B cell (primary cell): ENCODE measurements at regions not wholly inside any gene's neighbourhood (a gene's known extent, or its start where the extent isn't known, plus 50 kb on each side); places are given as distances from the start of the nearest gene placed in this dataset.

Experiments
- ATAC-seq: fragments of 200-7000 bp; cut with Tn5 transposase; one replicate; pipeline ENCODE4 v1.10.0; 2021; ENCODE audit warnings: low read depth, mild to moderate bottlenecking, moderate number of reproducible peaks, moderate library complexity
- CTCF ChIA-PET: fragments of 350-600 bp; sonication (Branson Sonifier 250); formaldehyde crosslinking; loops from one replicate; lab custom pipeline; 2021; ENCODE audit warnings: antibody characterized with exemption, inconsistent platforms; lab: Charles Lee
- POLR2A ChIA-PET: fragments of 350-600 bp; sonication (Branson Sonifier 250); formaldehyde crosslinking; loops from one replicate; lab custom pipeline; 2021; ENCODE audit warnings: antibody characterized with exemption; lab: Charles Lee
- DNase-seq: peaks from one replicate; pipeline ENCODE4 v3.0.0; 2013
- H2AFZ ChIP-seq: 2 replicates; pipeline ENCODE4 v1.6.1; 2012; ENCODE audit warnings: mild to moderate bottlenecking, low read depth, low read length; ENCODE audit not compliant: insufficient read depth, poor library complexity, severe bottlenecking
- H3K27ac ChIP-seq, 2 donors: 1 replicate in 1 of 2; 2 replicates in 1 of 2; pipeline ENCODE4 v1.5.1; 2012 to 2013; ENCODE audit warnings: low read length in 2 of 2, mild to moderate bottlenecking in 2 of 2, moderate library complexity in 1 of 2
- H3K27me3 ChIP-seq, 4 experiments: fragments of 200-600 bp in 1 of 4; sonication (generic) in 1 of 4; replicated peaks in 1 of 4; 1 replicate in 2 of 4; 2 replicates in 2 of 4; pipeline versions ENCODE4 v1.6.1 to v1.7.0; 2013 to 2016; ENCODE audit warnings: low read length in 3 of 4, mild to moderate bottlenecking in 2 of 4, mixed read lengths in 1 of 4, moderate library complexity in 1 of 4; ENCODE audit not compliant: insufficient read depth in 4 of 4, control insufficient read depth in 3 of 4; ENCODE audit errors: control extremely low read depth in 1 of 4
- H3K36me3 ChIP-seq, 2 experiments: replicated peaks in 1 of 2; 1 replicate in 1 of 2; 2 replicates in 1 of 2; pipeline versions ENCODE4 v1.6.1 to v1.7.1; 2013; ENCODE audit warnings: low read length in 1 of 2; ENCODE audit not compliant: insufficient read depth in 2 of 2, control insufficient read depth in 1 of 2; ENCODE audit errors: control extremely low read depth in 1 of 2, extremely low read depth in 1 of 2
- H3K4me1 ChIP-seq, 2 donors: fragments of 200-600 bp in 1 of 2; sonication (generic) in 1 of 2; 1 replicate in 1 of 2; 2 replicates in 1 of 2; pipeline versions ENCODE4 v1.5.1 to v1.6.1; 2013 to 2017; ENCODE audit warnings: low read length in 2 of 2; ENCODE audit not compliant: control insufficient read depth in 2 of 2, insufficient read depth in 2 of 2
- H3K4me2 ChIP-seq: replicated peaks from 2 replicates; pipeline ENCODE3; 2012; ENCODE audit warnings: mild to moderate bottlenecking, low read depth, low read length; ENCODE audit not compliant: poor library complexity, severe bottlenecking
- H3K4me3 ChIP-seq, 5 experiments: fragments of 200-600 bp in 1 of 5; sonication (generic) in 1 of 5; 1 replicate in 3 of 5; 2 replicates in 2 of 5; pipeline versions ENCODE4 v1.5.1 to v1.7.0; 2011 to 2016; ENCODE audit warnings: low read length in 4 of 5, mild to moderate bottlenecking in 4 of 5, low read depth in 2 of 5, control low read depth in 1 of 5, moderate library complexity in 1 of 5; ENCODE audit not compliant: insufficient read depth in 1 of 5; ENCODE audit errors: control extremely low read depth in 1 of 5, extremely low read depth in 1 of 5
- H3K79me2 ChIP-seq: fragments of 200-600 bp; sonication (generic); one replicate; pipeline ENCODE4 v1.6.0; 2016; ENCODE audit warnings: low read length; ENCODE audit not compliant: control insufficient read depth, insufficient read depth
- H3K9ac ChIP-seq: fragments of 200-600 bp; sonication (generic); 2 replicates; pipeline ENCODE4 v1.6.1; 2017; ENCODE audit warnings: mild to moderate bottlenecking, low read length, moderate library complexity
- H3K9me3 ChIP-seq, 3 donors: one replicate each; pipeline versions ENCODE4 v1.6.1 to v1.7.1; 2013; ENCODE audit warnings: low read length in 2 of 3; ENCODE audit not compliant: control insufficient read depth in 2 of 3, insufficient read depth in 1 of 3; ENCODE audit errors: control extremely low read depth in 1 of 3
- H4K20me1 ChIP-seq: 2 replicates; pipeline ENCODE4 v1.6.0; 2012; ENCODE audit warnings: mild to moderate bottlenecking, low read length; ENCODE audit not compliant: insufficient read depth, control insufficient read depth, poor library complexity, severe bottlenecking
- H3K27ac Mint-ChIP-seq: one replicate; pipeline ENCODE4 v1.8.0; 2021; ENCODE audit warnings: mixed read lengths
- H3K27me3 Mint-ChIP-seq: one replicate; pipeline ENCODE4 v1.8.0; 2021; ENCODE audit warnings: mixed read lengths
- H3K4me1 Mint-ChIP-seq: one replicate; pipeline ENCODE4 v1.8.0; 2021; ENCODE audit warnings: mixed read lengths
- H3K4me3 Mint-ChIP-seq: one replicate; pipeline ENCODE4 v1.8.0; 2021; ENCODE audit warnings: mixed read lengths
- H3K9me3 Mint-ChIP-seq: one replicate; pipeline ENCODE4 v1.8.0; 2022; ENCODE audit warnings: mixed read lengths; ENCODE audit not compliant: insufficient read depth
- CTCF ChIP-seq: fragments of 200-600 bp; IDR thresholded peaks from one replicate; pipeline ENCODE4 v1.8.0; 2022; ENCODE audit warnings: antibody characterized with exemption, mild to moderate bottlenecking
- EZH2 ChIP-seq: IDR thresholded peaks from 2 replicates; pipeline ENCODE4 v1.6.1; 2012; ENCODE audit warnings: borderline replicate concordance, low read depth, mild to moderate bottlenecking, moderate library complexity, low read length; ENCODE audit not compliant: insufficient read depth, poor library complexity, severe bottlenecking
- WGBS: methylation state at CpG from one replicate; pipeline ENCODE4 v1.1.5; 2013; ENCODE audit warnings: missing lambda C conversion rate; ENCODE audit not compliant: insufficient coverage; 5-methylcytosine and 5-hydroxymethylcytosine counted together
- intact Hi-C: fragments of 100-400 bp; cut with micrococcal nuclease; formaldehyde crosslinking; loops from one replicate; pipeline ENCODE4 v1.10.0; 2022

GRCh38 chr7:34342387-34342786 is 315.6 kb upstream of the NPSR1 start:
- Histone ChIP-seq H3K27me3 (no peaks in the 10 kb centered on the region), H3K4me1 (no peaks in the 10 kb centered on the region), H3K4me2 (no peak overlapping the region), H3K9ac (no peak overlapping the region), H3K79me2 (no peaks in the 10 kb centered on the region), H2AFZ (no peak overlapping the region), H3K36me3 (no peaks in the 10 kb centered on the region), H3K4me3 (no peak overlapping the region), H3K27ac (no peak overlapping the region), H4K20me1 (no peaks in the 10 kb centered on the region), H3K9me3 (no peaks in the 10 kb centered on the region)
- intact Hi-C loops, result no loop called here
- Mint-ChIP-seq H3K27me3 (no peaks in the 10 kb centered on the region), H3K9me3 (peaks cover 3% of the 10 kb centered on the region), H3K27ac (no peak overlapping the region), H3K4me1 (no peaks in the 10 kb centered on the region), H3K4me3 (no peak overlapping the region)
- TF ChIP-seq CTCF, result no peak
- TF ChIP-seq EZH2, result no peak
- ChIA-PET CTCF (no interaction called here), POLR2A (no interaction called here)
- no peak for DNase-seq
- no peak for ATAC-seq
- no CpG with 5 or more reads among the region's 1 CpG for WGBS

- Mint-ChIP-seq H3K27me3 (no peaks in the 10 kb centered on the region), H3K27ac (no peak overlapping the region), H3K4me3 (no peak overlapping the region), H3K9me3 (no peaks in the 10 kb centered on the region), H3K4me1 (no peaks in the 10 kb centered on the region)
- 67% methylated on average over 1 of the region's 1 CpG for WGBS
- H3K79me2 ChIP-seq, result no peaks in the 10 kb centered on the region
- ATAC-seq, result no peak
- intact Hi-C loops, result no loop called here
- H3K4me1 ChIP-seq, result no peaks in the 10 kb centered on the region
- POLR2A ChIA-PET, result no interaction called here
- no peaks in the 10 kb centered on the region for H3K27me3 ChIP-seq
- H3K9me3 ChIP-seq, result no peaks in the 10 kb centered on the region
- H3K36me3 ChIP-seq, result no peaks in the 10 kb centered on the region
- no peaks in the 10 kb centered on the region for H4K20me1 ChIP-seq
- no peak overlapping the region for H3K27ac ChIP-seq
- H3K4me3 ChIP-seq, result no peak overlapping the region
- TF ChIP-seq CTCF (no peak), EZH2 (no peak)
- H3K4me2 ChIP-seq, result no peak overlapping the region
- no peak overlapping the region for H3K9ac ChIP-seq
- DNase-seq, result no peak
- no peak overlapping the region for H2AFZ ChIP-seq
- CTCF ChIA-PET, result no interaction called here
These were observed 314.4 kb upstream of the NPSR1 start for GRCh38 chr7:34343667-34344066.
